H9 (cell line): ENCODE measurements at regions not wholly inside any gene's neighbourhood (a gene's known extent, or its start where the extent isn't known, plus 50 kb on each side); places are given as distances from the start of the nearest gene placed in this dataset.

Source experiments
- DNase-seq: peaks from one replicate; pipeline ENCODE4 v3.0.0-alpha.2; 2017
- H2AFZ ChIP-seq: one replicate; pipeline ENCODE4 v1.6.1; 2013; ENCODE audit warnings: mild to moderate bottlenecking, low read length, control low read depth, moderate library complexity
- H2AK5ac ChIP-seq: 2 replicates; pipeline ENCODE4 v1.6.1; 2013; ENCODE audit warnings: low read length, control low read depth, mixed read lengths; ENCODE audit not compliant: insufficient read length
- H2BK120ac ChIP-seq: one replicate; pipeline ENCODE4 v1.6.1; 2013; ENCODE audit warnings: low read depth, mild to moderate bottlenecking, low read length, control low read depth, inconsistent platforms; ENCODE audit not compliant: poor library complexity, severe bottlenecking
- H2BK12ac ChIP-seq: 2 replicates; pipeline ENCODE4 v1.6.1; 2013; ENCODE audit warnings: low read length, control low read depth, mixed read lengths, low read depth; ENCODE audit not compliant: insufficient read length
- H2BK15ac ChIP-seq: 2 replicates; pipeline ENCODE4 v1.6.1; 2013; ENCODE audit warnings: low read depth, low read length, control low read depth
- H2BK20ac ChIP-seq: one replicate; pipeline ENCODE4 v1.6.1; 2013; ENCODE audit warnings: low read depth, mild to moderate bottlenecking, low read length, control low read depth, inconsistent platforms; ENCODE audit not compliant: poor library complexity, severe bottlenecking
- H2BK5ac ChIP-seq: 2 replicates; pipeline ENCODE4 v1.6.1; 2013; ENCODE audit warnings: low read length, control low read depth, mixed read lengths; ENCODE audit not compliant: insufficient read length
- H3K14ac ChIP-seq: 2 replicates; pipeline ENCODE4 v1.6.1; 2013; ENCODE audit warnings: low read length, control low read depth; ENCODE audit not compliant: insufficient read depth
- H3K18ac ChIP-seq: 2 replicates; pipeline ENCODE4 v1.6.1; 2013; ENCODE audit warnings: low read depth, mild to moderate bottlenecking, mixed read lengths, low read length, control low read depth; ENCODE audit not compliant: insufficient read length
- H3K23ac ChIP-seq: 2 replicates; pipeline ENCODE4 v1.6.1; 2013; ENCODE audit warnings: low read length, control low read depth, mixed read lengths, low read depth; ENCODE audit not compliant: insufficient read length
- H3K23me2 ChIP-seq: 2 replicates; pipeline ENCODE4 v1.6.1; 2013; ENCODE audit warnings: low read depth, mild to moderate bottlenecking, mixed read lengths, low read length, control low read depth; ENCODE audit not compliant: insufficient read length, poor library complexity, severe bottlenecking
- H3K27ac ChIP-seq: 2 replicates; pipeline ENCODE4 v1.5.1; 2013; ENCODE audit warnings: low read length, control low read depth, mixed read lengths, low read depth; ENCODE audit not compliant: insufficient read length
- H3K27me3 ChIP-seq: 2 replicates; pipeline ENCODE4 v1.6.1; 2013; ENCODE audit warnings: low read length, control low read depth, inconsistent platforms; ENCODE audit not compliant: insufficient read depth
- H3K4ac ChIP-seq: 2 replicates; pipeline ENCODE4 v1.6.1; 2013; ENCODE audit warnings: low read depth, mild to moderate bottlenecking, control low read depth, inconsistent platforms, low read length, moderate library complexity
- H3K4me1 ChIP-seq: 2 replicates; pipeline ENCODE4 v1.6.1; 2013; ENCODE audit warnings: low read length, control low read depth, inconsistent platforms; ENCODE audit not compliant: insufficient read depth
- H3K4me2 ChIP-seq: 2 replicates; pipeline ENCODE4 v1.6.1; 2013; ENCODE audit warnings: low read length, control low read depth, mixed read lengths; ENCODE audit not compliant: insufficient read length, insufficient read depth
- H3K56ac ChIP-seq: 2 replicates; pipeline ENCODE4 v1.6.1; 2013; ENCODE audit warnings: low read depth, mild to moderate bottlenecking, mixed read lengths, low read length, control low read depth; ENCODE audit not compliant: insufficient read length
- H3K79me1 ChIP-seq: 2 replicates; pipeline ENCODE4 v1.6.1; 2013; ENCODE audit warnings: low read depth, mild to moderate bottlenecking, moderate library complexity, low read length, control low read depth, inconsistent platforms; ENCODE audit not compliant: insufficient read depth, poor library complexity, severe bottlenecking
- H3K79me2 ChIP-seq: 2 replicates; pipeline ENCODE4 v1.6.1; 2013; ENCODE audit warnings: low read length, control low read depth, inconsistent platforms; ENCODE audit not compliant: insufficient read depth
- H3K9ac ChIP-seq: 2 replicates; pipeline ENCODE4 v1.6.1; 2013; ENCODE audit warnings: low read length, control low read depth, mixed read lengths; ENCODE audit not compliant: insufficient read length; ENCODE audit errors: extremely low read depth
- H3K9me3 ChIP-seq: one replicate; pipeline ENCODE4 v1.6.1; 2013; ENCODE audit warnings: low read depth, low read length, inconsistent platforms; ENCODE audit not compliant: control insufficient read depth
- H3T11ph ChIP-seq: one replicate; pipeline ENCODE4 v1.6.1; 2013; ENCODE audit warnings: mild to moderate bottlenecking, low read length, control low read depth, inconsistent platforms
- H4K20me1 ChIP-seq: one replicate; pipeline ENCODE4 v1.6.1; 2013; ENCODE audit not compliant: control insufficient read depth, insufficient read length, insufficient read depth
- H4K5ac ChIP-seq: 2 replicates; pipeline ENCODE4 v1.6.1; 2013; ENCODE audit warnings: low read depth, mild to moderate bottlenecking, mixed read lengths, low read length, control low read depth; ENCODE audit not compliant: insufficient read length
- H4K8ac ChIP-seq: replicated peaks from 2 replicates; pipeline ENCODE4 v1.6.1; 2013; ENCODE audit warnings: low read length, control low read depth, mixed read lengths, low read depth; ENCODE audit not compliant: insufficient read length
- H4K91ac ChIP-seq: 2 replicates; pipeline ENCODE4 v1.6.1; 2013; ENCODE audit warnings: low read depth, mild to moderate bottlenecking, moderate library complexity, mixed read lengths, low read length, control low read depth; ENCODE audit not compliant: insufficient read length
- H3K27ac Mint-ChIP-seq, 3 experiments: 2 replicates in 2 of 3; 3 replicates in 1 of 3; pipeline ENCODE4 v1.8.0; 2020 to 2021; ENCODE audit warnings: mixed read lengths in 3 of 3, mild to moderate bottlenecking in 1 of 3, moderate library complexity in 1 of 3
- H3K27me3 Mint-ChIP-seq: 2 replicates; pipeline ENCODE4 v1.8.0; 2021; ENCODE audit warnings: low read depth, mild to moderate bottlenecking, moderate library complexity, mixed read lengths
- H3K36me3 Mint-ChIP-seq, 3 experiments: 2 replicates in 2 of 3; 3 replicates in 1 of 3; pipeline ENCODE4 v1.8.0; 2020 to 2021; ENCODE audit warnings: low read depth in 3 of 3, mixed read lengths in 3 of 3; ENCODE audit not compliant: insufficient read depth in 1 of 3
- H3K4me1 Mint-ChIP-seq, 2 experiments: 2 replicates each; pipeline ENCODE4 v1.8.0; 2020; ENCODE audit warnings: mixed read lengths in 2 of 2
- H3K4me3 Mint-ChIP-seq, 2 experiments: 2 replicates in 1 of 2; 3 replicates in 1 of 2; pipeline ENCODE4 v1.8.0; 2020 to 2021; ENCODE audit warnings: mild to moderate bottlenecking in 2 of 2, mixed read lengths in 2 of 2, moderate library complexity in 1 of 2
- H3K9me3 Mint-ChIP-seq, 2 experiments: 2 replicates in 1 of 2; 3 replicates in 1 of 2; pipeline ENCODE4 v1.8.0; 2020; ENCODE audit warnings: mild to moderate bottlenecking in 2 of 2, mixed read lengths in 2 of 2, moderate library complexity in 1 of 2
- WGBS: extraction: QIAGEN DNeasy Blood & Tissue Kit; methylation state at CpG from one replicate; pipeline ENCODE4 v1.1.7; 2013; ENCODE audit warnings: missing lambda C conversion rate, low lambda C conversion rate, mixed read lengths; ENCODE audit not compliant: insufficient read length; ENCODE audit errors: extremely low coverage; 5-methylcytosine and 5-hydroxymethylcytosine counted together
- TF ChIP-seq, protein P1 (sequence below): fragments of 200-600 bp; sonication (generic); conservative IDR thresholded peaks from 3 replicates; pipeline ENCODE4 v1.8.0; 2021; ENCODE audit warnings: antibody characterized with exemption, mild to moderate bottlenecking

DNA sequence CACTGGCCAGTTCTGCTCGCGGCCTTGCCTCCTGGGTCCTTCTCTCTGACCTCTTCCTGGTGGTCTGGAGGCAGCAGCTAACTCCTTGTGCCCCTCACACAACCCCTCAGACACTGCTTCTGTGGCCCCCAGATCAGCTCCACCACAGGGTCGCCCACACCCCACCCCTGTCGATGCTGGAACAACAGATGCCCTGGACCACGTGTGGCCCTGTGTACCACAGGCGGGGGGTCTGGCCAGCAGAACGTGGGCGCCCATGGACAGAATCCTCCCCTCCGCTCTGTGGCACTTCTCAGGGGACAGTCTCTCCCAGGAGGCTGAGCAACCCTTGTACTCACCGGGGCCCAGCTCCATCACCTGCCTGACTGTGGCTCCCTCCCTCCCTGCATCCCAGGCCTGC is 245.6 kb downstream of the NDUFA10 start:
- H3K27ac Mint-ChIP-seq = no peak overlapping the region
- no peak overlapping the region for H2BK20ac ChIP-seq
- no peak overlapping the region for H3K4ac ChIP-seq
- no peak overlapping the region for H3K9ac ChIP-seq
- H4K8ac ChIP-seq = no peak overlapping the region
- H3K4me2 ChIP-seq = no peak overlapping the region
- H2AK5ac ChIP-seq = no peak overlapping the region
- no peak overlapping the region for H2BK15ac ChIP-seq
- H4K5ac ChIP-seq = no peak overlapping the region
- peak; percentile 15 for DNase-seq
- no peaks in the 10 kb centered on the region for H3K4me1 ChIP-seq
- no peaks in the 10 kb centered on the region for H3K79me1 ChIP-seq
- no peaks in the 10 kb centered on the region for H4K20me1 ChIP-seq
- no peak overlapping the region for H3T11ph ChIP-seq
- TF ChIP-seq, protein P1, sequence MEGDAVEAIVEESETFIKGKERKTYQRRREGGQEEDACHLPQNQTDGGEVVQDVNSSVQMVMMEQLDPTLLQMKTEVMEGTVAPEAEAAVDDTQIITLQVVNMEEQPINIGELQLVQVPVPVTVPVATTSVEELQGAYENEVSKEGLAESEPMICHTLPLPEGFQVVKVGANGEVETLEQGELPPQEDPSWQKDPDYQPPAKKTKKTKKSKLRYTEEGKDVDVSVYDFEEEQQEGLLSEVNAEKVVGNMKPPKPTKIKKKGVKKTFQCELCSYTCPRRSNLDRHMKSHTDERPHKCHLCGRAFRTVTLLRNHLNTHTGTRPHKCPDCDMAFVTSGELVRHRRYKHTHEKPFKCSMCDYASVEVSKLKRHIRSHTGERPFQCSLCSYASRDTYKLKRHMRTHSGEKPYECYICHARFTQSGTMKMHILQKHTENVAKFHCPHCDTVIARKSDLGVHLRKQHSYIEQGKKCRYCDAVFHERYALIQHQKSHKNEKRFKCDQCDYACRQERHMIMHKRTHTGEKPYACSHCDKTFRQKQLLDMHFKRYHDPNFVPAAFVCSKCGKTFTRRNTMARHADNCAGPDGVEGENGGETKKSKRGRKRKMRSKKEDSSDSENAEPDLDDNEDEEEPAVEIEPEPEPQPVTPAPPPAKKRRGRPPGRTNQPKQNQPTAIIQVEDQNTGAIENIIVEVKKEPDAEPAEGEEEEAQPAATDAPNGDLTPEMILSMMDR = no peak
- H3K4me1 Mint-ChIP-seq = peaks cover 4 to 7% of the 10 kb centered on the region in 2 experiments; a peak in 3 of 4 replicates
- H3K56ac ChIP-seq = no peak overlapping the region
- no peaks in the 10 kb centered on the region for H3K23me2 ChIP-seq
- H2BK120ac ChIP-seq = no peak overlapping the region
- H2BK5ac ChIP-seq = no peak overlapping the region
- no peak overlapping the region for H3K18ac ChIP-seq
- peaks cover 8 to 16% of the 10 kb centered on the region in 2 experiments; a peak in 3 of 5 replicates for H3K9me3 Mint-ChIP-seq
- no peaks in the 10 kb centered on the region for H3K9me3 ChIP-seq
- H3K4me3 Mint-ChIP-seq = no peak overlapping the region
- H3K23ac ChIP-seq = no peak overlapping the region
- H3K36me3 Mint-ChIP-seq = no peaks in the 10 kb centered on the region
- no peaks in the 10 kb centered on the region for H3K27me3 ChIP-seq
- H2BK12ac ChIP-seq = no peak overlapping the region
- no peak overlapping the region for H3K27ac ChIP-seq
- no peaks in the 10 kb centered on the region for H3K79me2 ChIP-seq
- H3K14ac ChIP-seq = no peak overlapping the region
- no CpG with 5 or more reads among the region's 10 CpGs for WGBS
- peaks cover 22% of the 10 kb centered on the region for H3K27me3 Mint-ChIP-seq
- no peak overlapping the region for H4K91ac ChIP-seq
- no peak overlapping the region for H2AFZ ChIP-seq
